PC-9 (cell line): ENCODE measurements at regions not wholly inside any gene's neighbourhood (a gene's known extent, or its start where the extent isn't known, plus 50 kb on each side); places are given as distances from the start of the nearest gene placed in this dataset.

Experiments
- EZH2 ChIP-seq: fragments of 200-600 bp; sonication (generic); IDR thresholded peaks from 2 replicates; pipeline ENCODE4 v1.8.0; 2017; ENCODE audit warnings: antibody characterized with exemption, low read depth
- TF ChIP-seq, protein P1 (sequence below): fragments of 200-600 bp; sonication (generic); conservative IDR thresholded peaks from 2 replicates; pipeline ENCODE4 v1.6.1; 2017; ENCODE audit warnings: mixed run types, antibody characterized with exemption, mild to moderate bottlenecking, moderate library complexity

DNA sequence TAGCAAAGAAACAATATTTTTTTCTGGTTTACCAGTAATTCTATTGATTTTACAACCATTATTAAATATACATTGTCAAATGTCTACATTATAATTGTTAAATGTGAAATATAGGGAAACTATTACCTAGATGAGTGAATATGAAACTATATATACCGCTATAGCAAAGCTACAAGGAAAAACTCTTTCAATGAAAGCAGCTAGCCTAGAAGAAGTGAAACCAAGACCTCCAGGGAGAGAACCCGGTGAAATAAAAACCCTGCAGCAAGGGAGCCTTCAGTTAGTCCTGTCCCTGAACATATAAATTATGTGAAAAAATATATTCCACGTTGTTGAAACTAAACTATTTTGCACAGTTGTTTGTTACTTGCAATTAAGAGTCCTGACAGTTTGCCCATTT is 913.1 kb downstream of the EFNA5 start:
- TF ChIP-seq, protein P1, sequence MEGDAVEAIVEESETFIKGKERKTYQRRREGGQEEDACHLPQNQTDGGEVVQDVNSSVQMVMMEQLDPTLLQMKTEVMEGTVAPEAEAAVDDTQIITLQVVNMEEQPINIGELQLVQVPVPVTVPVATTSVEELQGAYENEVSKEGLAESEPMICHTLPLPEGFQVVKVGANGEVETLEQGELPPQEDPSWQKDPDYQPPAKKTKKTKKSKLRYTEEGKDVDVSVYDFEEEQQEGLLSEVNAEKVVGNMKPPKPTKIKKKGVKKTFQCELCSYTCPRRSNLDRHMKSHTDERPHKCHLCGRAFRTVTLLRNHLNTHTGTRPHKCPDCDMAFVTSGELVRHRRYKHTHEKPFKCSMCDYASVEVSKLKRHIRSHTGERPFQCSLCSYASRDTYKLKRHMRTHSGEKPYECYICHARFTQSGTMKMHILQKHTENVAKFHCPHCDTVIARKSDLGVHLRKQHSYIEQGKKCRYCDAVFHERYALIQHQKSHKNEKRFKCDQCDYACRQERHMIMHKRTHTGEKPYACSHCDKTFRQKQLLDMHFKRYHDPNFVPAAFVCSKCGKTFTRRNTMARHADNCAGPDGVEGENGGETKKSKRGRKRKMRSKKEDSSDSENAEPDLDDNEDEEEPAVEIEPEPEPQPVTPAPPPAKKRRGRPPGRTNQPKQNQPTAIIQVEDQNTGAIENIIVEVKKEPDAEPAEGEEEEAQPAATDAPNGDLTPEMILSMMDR, result no peak
- TF ChIP-seq EZH2, result no peak
